Upper lobe of left lung (tissue), 6 donors: ENCODE measurements at regions not wholly inside any gene's neighbourhood (a gene's known extent, or its start where the extent isn't known, plus 50 kb on each side); places are given as distances from the start of the nearest gene placed in this dataset.

Experiments used
- ATAC-seq, 2 donors: fragments of 200-7000 bp; cut with Tn5 transposase; one replicate each; pipeline ENCODE4 v1.9.1; 2022; ENCODE audit warnings: mild to moderate bottlenecking in 2 of 2, moderate library complexity in 2 of 2; ENCODE audit not compliant: low FRiP score in 2 of 2
- DNase-seq, 2 donors: peaks; one replicate each; pipeline ENCODE4 v3.0.0-alpha.2; 2019 to 2020
- H3K27ac ChIP-seq, 4 donors: fragments of 200-600 bp; sonication (generic); one replicate each; pipeline ENCODE4 v1.5.1; 2016 to 2019
- H3K27me3 ChIP-seq, 4 donors: fragments of 200-600 bp; sonication (generic); one replicate each; pipeline ENCODE4 v1.5.1; 2017 to 2019
- H3K36me3 ChIP-seq, 4 donors: fragments of 200-600 bp; sonication (generic); one replicate each; pipeline ENCODE4 v1.5.1; 2016 to 2019
- H3K4me1 ChIP-seq, 4 donors: fragments of 200-600 bp; sonication (generic); one replicate each; pipeline ENCODE4 v1.5.1; 2018 to 2019
- H3K4me3 ChIP-seq, 4 donors: fragments of 200-600 bp; sonication (generic); one replicate each; pipeline ENCODE4 v1.5.1; 2017 to 2019; ENCODE audit warnings: mild to moderate bottlenecking in 2 of 4, moderate library complexity in 1 of 4
- H3K9me3 ChIP-seq, 4 donors: fragments of 200-600 bp; sonication (generic); one replicate each; pipeline ENCODE4 v1.5.1; 2018 to 2019
- CTCF ChIP-seq, 6 experiments: fragments of 450-650 bp in 4 of 6; fragments of 200-600 bp in 2 of 6; sonication (generic) in 2 of 6; IDR thresholded peaks; one replicate each; pipeline ENCODE4 v1.5.1; 2016 to 2019; ENCODE audit warnings: antibody characterized with exemption in 6 of 6
- EP300 ChIP-seq, 4 donors: sonication (generic); formaldehyde crosslinking; IDR thresholded peaks; one replicate each; pipeline ENCODE4 v1.5.1; 2017; ENCODE audit warnings: antibody characterized with exemption in 4 of 4, control low read depth in 2 of 4
- POLR2A ChIP-seq, 4 donors: fragments of 450-650 bp; IDR thresholded peaks; one replicate each; pipeline ENCODE4 v1.5.1; 2016 to 2017; ENCODE audit warnings: antibody characterized with exemption in 4 of 4, mild to moderate bottlenecking in 2 of 4
- POLR2AphosphoS5 ChIP-seq, 2 donors: sonication (generic); formaldehyde crosslinking; IDR thresholded peaks; one replicate each; pipeline ENCODE4 v1.5.1; 2017; ENCODE audit warnings: antibody characterized with exemption in 2 of 2
- WGBS, 2 donors: methylation state at CpG; one replicate each; pipeline ENCODE4 v1.1.5; 2017 to 2018; 5-methylcytosine and 5-hydroxymethylcytosine counted together
- donor health status: DM: no; HTN: no; CAD: no; lungs with moderate emphysema.
- donor health status: DM: no; HTN: yes; CAD: no; lungs with severe emphysema.

GRCh38 chr17:33749171-33749570 lies 456.1 kb upstream of the ASIC2 start:
- no peak overlapping the region for H3K4me3 ChIP-seq
- peaks cover 0 to 8% (median 4%) of the 10 kb centered on the region in 4 donors for H3K4me1 ChIP-seq
- H3K27ac ChIP-seq, result no peak overlapping the region
- WGBS, 2 donors, result 68 to 82% methylated on average over 5 to 6 of the region's 6 CpGs
- TF ChIP-seq EP300 (IDR thresholded peaks at IDR 0.05) (no peak), POLR2AphosphoS5 (IDR thresholded peaks at IDR 0.05) (no peak), POLR2A (IDR thresholded peaks at IDR 0.05) (no peak), CTCF (IDR thresholded peaks at IDR 0.05) (no peak)
- DNase-seq (no peak), ATAC-seq (peak; percentile 15 to 47)
- H3K9me3 ChIP-seq, result no peaks in the 10 kb centered on the region
- H3K27me3 ChIP-seq, result peaks cover 0 to 5% (median 0%) of the 10 kb centered on the region in 4 donors
- H3K36me3 ChIP-seq, result no peaks in the 10 kb centered on the region

GRCh38 chr17:33750943-33751701 lies 458.0 kb upstream of the ASIC2 start:
- 2 to 5% methylated on average over 13 of the region's 13 CpGs for WGBS, 2 donors
- TF ChIP-seq CTCF (IDR thresholded peaks at IDR 0.05), result peak; percentile 50 to 87 (median 75)
- no peak for TF ChIP-seq POLR2AphosphoS5 (IDR thresholded peaks at IDR 0.05)

GRCh38 chr17:33751702-33752065 lies 458.6 kb upstream of the ASIC2 start:
- WGBS, 2 donors, result 9 to 21% methylated on average over 5 of the region's 5 CpGs
- peaks cover 0 to 5% (median 0%) of the 10 kb centered on the region in 4 donors for H3K27me3 ChIP-seq

More at GRCh38 chr17:33750943-33751701, 458.0 kb upstream of the ASIC2 start:
- Histone ChIP-seq H3K36me3 (no peaks in the 10 kb centered on the region), H3K4me3 (no peak overlapping the region), H3K9me3 (peaks cover 0 to 3% (median 2%) of the 10 kb centered on the region in 4 donors), H3K27ac (no peak overlapping the region), H3K27me3 (peaks cover 0 to 5% (median 0%) of the 10 kb centered on the region in 4 donors), H3K4me1 (peaks cover 0 to 8% (median 4%) of the 10 kb centered on the region in 4 donors)
- ATAC-seq, result peak; percentile 73 to 81
- DNase-seq, result peak in 1 of 2 donors; percentile 39

GRCh38 chr17:33753452-33753851 lies 460.4 kb upstream of the ASIC2 start:
- DNase-seq, result no peak
- Histone ChIP-seq H3K27ac (no peak overlapping the region), H3K36me3 (no peaks in the 10 kb centered on the region), H3K4me1 (peaks cover 0 to 8% (median 4%) of the 10 kb centered on the region in 4 donors), H3K4me3 (no peak overlapping the region), H3K27me3 (peaks cover 0 to 5% (median 0%) of the 10 kb centered on the region in 4 donors), H3K9me3 (peaks cover 0 to 3% (median 2%) of the 10 kb centered on the region in 4 donors)
- ATAC-seq, result no peak
- WGBS, 2 donors, result 43 to 56% methylated on average over 7 of the region's 7 CpGs
- no peak for TF ChIP-seq POLR2AphosphoS5 (IDR thresholded peaks at IDR 0.05)
- no peak for TF ChIP-seq EP300 (IDR thresholded peaks at IDR 0.05)
- no peak for TF ChIP-seq POLR2A (IDR thresholded peaks at IDR 0.05)
- no peak for TF ChIP-seq CTCF (IDR thresholded peaks at IDR 0.05)

More at GRCh38 chr17:33751702-33752065, 458.6 kb upstream of the ASIC2 start:
- H3K27ac ChIP-seq, result no peak overlapping the region
- TF ChIP-seq CTCF (IDR thresholded peaks at IDR 0.05), result no peak
- TF ChIP-seq POLR2AphosphoS5 (IDR thresholded peaks at IDR 0.05), result no peak
- no peak for TF ChIP-seq POLR2A (IDR thresholded peaks at IDR 0.05)
- no peak for TF ChIP-seq EP300 (IDR thresholded peaks at IDR 0.05)
- H3K4me3 ChIP-seq, result no peak overlapping the region
- ATAC-seq (no peak), DNase-seq (no peak)
- peaks cover 0 to 8% (median 4%) of the 10 kb centered on the region in 4 donors for H3K4me1 ChIP-seq
- H3K36me3 ChIP-seq, result no peaks in the 10 kb centered on the region
- peaks cover 0 to 3% (median 2%) of the 10 kb centered on the region in 4 donors for H3K9me3 ChIP-seq
